IPS DF 4.7 (cell line): ENCODE measurements at regions not wholly inside any gene's neighbourhood (a gene's known extent, or its start where the extent isn't known, plus 50 kb on each side); places are given as distances from the start of the nearest gene placed in this dataset.
"Not testable (repeated sequence)": the region's sequence is repeated elsewhere in the genome, so short reads cannot be mapped to it uniquely, and the experiment has no call there.

Experiments used
- DNase-seq: peaks from one replicate; pipeline ENCODE4 v3.0.0-alpha.2; 2013; ENCODE audit warnings: low spot score; ENCODE audit errors: extremely low read depth

GRCh38 chr11:29171360-29171950 lies 845.4 kb downstream of the KCNA4 start:
- no peak for DNase-seq

DNA sequence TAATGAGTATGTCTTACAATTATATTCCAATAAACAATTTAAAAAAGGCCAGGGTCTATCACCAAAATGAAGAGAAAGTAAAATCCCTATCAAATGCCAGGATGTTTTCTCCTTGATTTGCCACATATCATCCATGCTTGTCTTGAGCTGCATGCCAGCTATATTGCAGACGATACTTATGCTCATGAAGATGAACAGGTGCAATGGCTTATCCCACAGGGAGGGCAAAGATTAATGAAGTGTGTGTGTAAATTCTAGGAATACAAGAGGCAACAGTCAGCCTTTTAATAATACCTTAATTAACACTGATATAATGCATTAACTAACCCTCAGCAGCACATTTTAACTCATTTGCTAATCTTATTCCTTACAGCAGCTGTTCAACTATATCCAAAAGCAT lies 850.5 kb downstream of the KCNA4 start:
- no peak for DNase-seq

DNA sequence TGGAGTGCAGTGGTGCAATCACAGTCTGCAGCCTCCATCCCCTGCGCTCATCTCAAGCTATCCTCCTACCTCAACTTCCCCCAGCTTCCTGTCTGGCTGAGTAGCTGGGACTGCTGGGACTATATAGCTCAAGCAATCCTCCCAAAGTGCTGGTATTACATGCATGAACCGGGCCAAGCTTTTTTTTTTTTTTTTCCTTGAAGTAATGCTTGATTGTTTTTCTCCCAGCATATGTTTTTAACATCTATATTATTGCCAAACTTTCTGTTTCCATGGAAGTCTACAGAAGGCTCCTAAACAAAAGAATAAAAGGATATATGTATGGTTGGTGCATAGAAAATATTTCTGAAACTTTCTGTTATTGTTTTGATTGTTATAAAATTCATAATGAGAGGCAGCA lies 853.6 kb downstream of the KCNA4 start:
- no peak for DNase-seq

DNA sequence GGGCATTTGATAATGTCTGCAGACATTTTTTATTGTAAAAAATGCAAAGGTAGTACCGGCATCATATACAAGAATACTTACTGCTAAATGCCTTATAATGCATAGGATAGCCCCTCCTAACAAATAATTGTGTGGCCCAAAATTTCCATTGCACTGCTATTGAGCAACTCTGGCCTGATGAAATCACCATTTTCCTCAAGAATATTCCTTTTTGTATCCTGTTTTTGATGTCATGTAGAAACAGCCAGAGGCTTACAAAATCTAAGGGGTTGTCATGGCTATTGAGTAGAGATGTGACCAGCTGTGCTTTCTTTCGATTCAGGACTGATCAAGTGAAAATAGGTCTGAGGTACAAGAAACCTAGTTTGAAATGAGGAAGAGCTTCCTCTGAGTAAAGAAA lies 854.3 kb downstream of the KCNA4 start:
- no peak for DNase-seq

- no peak for DNase-seq
Observed at GRCh38 chr11:29161191-29161590, 855.6 kb downstream of the KCNA4 start.

DNA sequence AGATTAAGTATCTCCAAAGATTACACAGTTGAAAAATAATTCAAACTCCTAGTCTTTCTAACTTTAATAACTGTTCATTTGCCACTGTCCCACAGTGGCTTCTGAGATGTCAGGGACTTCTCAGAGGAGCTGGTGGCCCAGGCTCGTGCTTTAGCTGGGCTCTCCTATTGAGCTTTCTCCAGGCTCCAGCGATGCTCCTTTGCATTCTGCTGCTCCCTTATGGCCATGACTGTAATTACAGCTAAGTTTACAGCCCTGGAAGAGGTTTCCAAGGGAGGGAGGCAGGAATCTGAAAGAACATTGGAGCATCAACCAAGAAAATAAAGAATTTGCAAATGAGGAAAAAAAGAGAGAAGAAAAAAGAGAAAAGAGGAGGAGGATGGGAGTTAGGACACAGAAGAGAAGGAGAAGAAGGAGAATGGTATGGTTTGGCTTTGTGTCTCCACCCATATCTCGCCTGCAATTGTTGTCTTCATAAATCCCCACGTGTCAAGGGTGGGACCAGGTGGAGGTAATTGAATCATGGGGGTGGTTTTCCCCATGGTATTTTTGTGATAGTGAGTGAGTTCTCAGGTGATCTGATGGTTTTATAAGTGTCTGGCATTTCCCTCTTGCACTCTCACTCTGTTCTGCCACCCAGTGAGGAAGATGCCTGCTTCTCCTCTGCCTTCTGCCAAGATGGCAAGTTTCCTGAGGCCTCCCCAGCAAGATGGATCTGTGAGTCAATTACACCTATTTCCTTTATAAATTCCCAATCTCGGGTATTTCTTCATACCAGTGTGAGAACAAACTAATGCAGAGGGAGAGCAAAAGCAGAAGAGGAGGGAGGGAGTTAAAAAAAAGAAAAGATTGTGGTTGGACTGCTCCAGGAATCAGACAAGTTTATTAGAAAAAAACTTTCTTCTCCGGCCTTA lies 857.0 kb downstream of the KCNA4 start:
- DNase-seq = peak; percentile 33

- DNase-seq = no peak
Observed at GRCh38 chr11:29153078-29153477, 863.8 kb downstream of the KCNA4 start.

- not testable (repeated sequence) for DNase-seq
Observed at GRCh38 chr11:29142573-29142972, 874.3 kb downstream of the KCNA4 start.

GRCh38 chr11:29135504-29135903 lies 881.3 kb downstream of the KCNA4 start:
- DNase-seq = no peak

- DNase-seq = no peak
Observed at GRCh38 chr11:29131055-29131454, 885.8 kb downstream of the KCNA4 start.

DNA sequence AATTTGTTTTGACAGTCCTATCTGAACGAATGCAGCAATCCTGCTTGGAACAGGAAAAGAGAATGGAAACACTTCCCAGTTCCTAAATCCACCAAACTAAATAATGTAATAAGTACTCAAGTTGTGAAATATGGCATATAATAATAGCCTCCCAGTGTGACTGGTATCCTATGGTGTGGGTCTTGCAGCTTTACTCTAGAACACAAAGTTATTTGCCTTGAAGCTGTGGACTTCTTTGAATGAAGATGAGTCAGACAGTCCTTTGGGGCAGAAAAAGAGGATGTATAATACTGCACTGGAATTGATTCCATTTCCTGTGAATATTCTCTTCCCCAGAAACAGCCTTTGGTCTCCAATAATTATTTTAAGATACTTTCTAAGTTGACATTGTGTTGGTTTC lies 887.0 kb downstream of the KCNA4 start:
- no peak for DNase-seq

GRCh38 chr11:29127461-29127860 lies 889.4 kb downstream of the KCNA4 start:
- no peak for DNase-seq

DNA sequence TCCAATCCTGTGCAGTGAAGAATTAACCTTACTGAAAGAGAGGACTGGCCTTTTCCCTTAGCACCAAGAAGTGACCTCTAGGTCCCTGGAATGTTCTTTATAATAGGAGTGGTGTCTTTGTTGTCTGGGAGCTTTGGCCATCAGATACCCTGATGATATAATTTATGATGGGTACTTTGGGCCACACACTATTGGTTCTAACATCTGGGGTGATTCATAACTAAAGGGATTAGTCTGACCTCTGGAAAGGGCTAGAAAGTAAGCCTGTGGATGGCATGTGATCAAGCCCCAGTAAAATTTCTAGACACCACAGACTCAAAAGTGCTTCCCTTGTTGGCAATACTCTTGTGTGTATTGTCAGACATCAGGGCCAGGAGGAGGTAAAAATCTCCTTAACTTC lies 891.2 kb downstream of the KCNA4 start:
- DNase-seq = no peak

- DNase-seq = no peak
Observed at GRCh38 chr11:29124470-29124869, 892.4 kb downstream of the KCNA4 start.

DNA sequence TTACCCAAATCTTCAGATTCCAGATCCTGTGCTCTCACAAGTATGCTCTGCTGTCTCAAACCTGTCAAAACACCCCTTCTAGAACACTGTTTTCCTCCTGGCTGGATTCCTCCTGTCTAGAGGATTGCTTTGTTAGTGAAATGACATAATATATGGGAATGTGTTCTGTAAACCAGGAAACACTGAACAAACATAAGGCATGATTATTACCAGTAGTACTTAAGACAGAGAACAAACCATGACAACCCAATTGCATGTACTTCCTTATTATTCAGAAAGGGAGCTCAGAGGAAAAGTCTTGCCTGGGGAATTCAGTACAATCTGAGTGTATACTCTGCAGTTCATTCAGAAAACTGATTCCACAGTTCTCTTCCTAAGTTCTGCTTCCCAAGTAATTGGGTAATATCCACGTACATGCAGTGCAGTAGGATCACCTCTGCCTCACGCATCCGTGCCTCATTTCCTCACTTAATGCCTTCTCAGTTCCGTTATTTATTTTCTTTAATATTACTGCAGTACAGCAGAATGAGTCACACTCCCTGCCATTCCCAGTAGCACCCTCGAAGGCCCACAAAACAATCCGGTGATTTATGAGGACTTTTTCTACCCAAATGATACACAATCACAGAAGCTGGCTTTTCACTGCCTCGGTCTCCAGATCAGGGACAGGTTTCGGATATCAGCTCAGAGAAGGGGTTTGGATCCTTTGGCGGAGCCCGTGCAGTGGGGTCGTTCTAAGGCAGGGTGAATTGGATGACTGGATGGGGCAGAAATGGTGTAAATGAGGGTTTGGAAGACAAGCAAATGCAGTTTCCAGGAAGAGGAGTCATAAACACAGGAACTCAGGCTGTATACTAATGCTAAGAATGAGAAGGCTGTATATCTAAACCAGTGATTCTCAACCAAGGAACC lies 896.9 kb downstream of the KCNA4 start:
- no peak for DNase-seq

GRCh38 chr11:29119116-29119515 lies 897.7 kb downstream of the KCNA4 start:
- DNase-seq = no peak

DNA sequence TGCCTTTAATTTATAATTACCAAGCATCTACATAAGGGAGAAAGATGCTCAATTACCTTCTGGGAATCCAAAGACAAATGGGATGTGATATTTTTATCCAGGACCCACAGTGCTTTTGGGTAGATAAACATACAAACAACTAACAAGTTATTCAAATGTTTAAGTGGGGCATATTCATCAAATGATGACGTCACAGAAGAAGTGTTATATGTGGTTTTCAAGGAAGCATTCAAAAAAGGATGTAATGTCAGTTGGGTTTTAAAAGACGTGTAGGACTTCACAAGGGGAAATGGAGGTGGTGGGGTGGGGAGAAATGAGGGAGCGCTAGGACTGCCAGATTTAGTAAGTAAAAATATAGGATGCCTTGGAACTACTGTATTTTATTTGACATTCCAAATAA lies 915.9 kb downstream of the KCNA4 start:
- no peak for DNase-seq

- no peak for DNase-seq
Observed at GRCh38 chr11:29095821-29096220, 921.0 kb downstream of the KCNA4 start.

DNA sequence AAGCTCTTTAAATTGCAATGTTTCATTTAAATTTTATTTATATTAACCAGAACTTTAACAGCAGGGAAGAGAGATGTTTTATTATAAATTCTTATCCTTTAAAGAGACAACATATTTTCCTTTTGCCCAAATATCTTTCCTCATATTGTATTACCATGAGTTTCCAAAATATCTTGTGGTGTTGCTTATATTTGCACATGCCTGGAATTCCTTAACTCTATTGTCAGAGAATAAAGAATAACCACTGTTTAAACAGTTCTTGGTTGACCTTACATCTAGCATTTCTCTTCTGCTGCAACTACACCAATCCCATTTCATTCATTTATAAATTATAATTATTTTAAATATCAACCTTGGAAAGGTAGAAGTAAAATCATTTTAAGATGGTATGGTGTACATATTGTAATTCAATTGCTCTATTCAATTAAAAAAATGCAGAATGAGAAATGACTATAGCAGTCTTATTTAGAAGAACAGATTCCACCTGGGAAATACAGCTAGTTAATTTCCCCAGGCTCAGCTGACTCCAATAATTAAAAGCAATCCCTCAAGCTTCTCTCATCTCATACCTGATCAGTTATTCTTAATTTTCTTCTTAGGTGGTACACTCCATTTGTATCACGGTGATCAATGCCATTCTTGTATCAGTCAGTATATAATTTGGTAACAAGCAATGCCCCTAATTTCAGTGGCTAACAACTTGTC lies 923.3 kb downstream of the KCNA4 start:
- no peak for DNase-seq

DNA sequence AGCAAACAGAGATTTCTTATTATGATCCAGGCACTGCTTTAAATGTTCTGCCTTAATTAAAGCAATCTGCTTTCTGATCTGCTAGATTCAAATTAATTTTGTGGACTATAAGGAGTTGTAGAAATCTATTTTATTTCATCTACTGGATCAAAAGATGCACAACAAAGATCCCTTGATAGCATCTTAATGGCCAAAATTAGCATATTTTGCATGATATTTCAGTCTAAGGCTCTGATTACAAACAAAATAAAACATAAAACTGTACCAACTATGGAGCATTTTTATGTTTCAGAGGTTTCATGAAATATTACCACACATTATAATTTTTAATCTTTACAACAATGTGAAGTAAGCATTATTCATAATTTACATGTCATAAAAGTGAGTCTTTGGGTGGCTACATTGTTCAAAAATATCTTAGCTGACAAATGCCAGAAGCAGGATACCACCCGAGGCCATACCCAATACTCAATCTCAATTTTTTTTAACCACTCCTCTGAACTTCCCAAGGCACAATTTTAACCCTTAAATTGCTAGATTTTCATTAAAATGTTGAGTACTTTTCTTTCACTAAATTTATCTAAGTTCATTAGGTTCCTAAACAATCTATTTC lies 929.5 kb downstream of the KCNA4 start:
- no peak for DNase-seq

DNA sequence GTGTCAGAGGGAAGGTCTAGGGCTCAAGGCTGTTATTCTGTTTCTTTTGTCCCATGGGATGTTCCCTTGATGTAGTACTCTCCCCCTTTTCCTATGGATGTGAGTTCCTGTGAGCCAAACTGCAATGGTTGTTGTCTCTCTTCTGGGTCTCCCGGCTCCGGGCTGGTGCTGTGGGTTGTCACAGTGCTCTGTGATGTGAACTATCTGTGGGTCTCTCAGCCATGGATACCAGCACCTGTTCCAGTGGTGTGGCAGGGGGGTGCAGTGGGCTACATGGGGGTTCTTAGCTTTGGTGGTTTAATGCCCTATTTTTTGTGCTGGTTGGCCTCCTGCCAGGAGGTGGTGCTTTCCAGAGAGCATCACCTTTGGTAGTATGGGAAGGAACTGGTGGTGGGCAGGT lies 941.1 kb downstream of the KCNA4 start:
- DNase-seq = no peak
